Loucy (cell line): ENCODE measurements at regions not wholly inside any gene's neighbourhood (a gene's known extent, or its start where the extent isn't known, plus 50 kb on each side); places are given as distances from the start of the nearest gene placed in this dataset.

Experiments
- EZH2phosphoT487 ChIP-seq: fragments of 200-600 bp; IDR thresholded peaks from 2 replicates; pipeline ENCODE4 v1.6.1; 2018; ENCODE audit warnings: antibody characterized with exemption, mild to moderate bottlenecking, moderate library complexity, borderline replicate concordance
- TF ChIP-seq, protein P1 (sequence below): fragments of 200-600 bp; sonication (generic); conservative IDR thresholded peaks from 2 replicates; pipeline ENCODE4 v1.5.1; 2014; ENCODE audit warnings: mild to moderate bottlenecking, antibody characterized with exemption, low read length

DNA sequence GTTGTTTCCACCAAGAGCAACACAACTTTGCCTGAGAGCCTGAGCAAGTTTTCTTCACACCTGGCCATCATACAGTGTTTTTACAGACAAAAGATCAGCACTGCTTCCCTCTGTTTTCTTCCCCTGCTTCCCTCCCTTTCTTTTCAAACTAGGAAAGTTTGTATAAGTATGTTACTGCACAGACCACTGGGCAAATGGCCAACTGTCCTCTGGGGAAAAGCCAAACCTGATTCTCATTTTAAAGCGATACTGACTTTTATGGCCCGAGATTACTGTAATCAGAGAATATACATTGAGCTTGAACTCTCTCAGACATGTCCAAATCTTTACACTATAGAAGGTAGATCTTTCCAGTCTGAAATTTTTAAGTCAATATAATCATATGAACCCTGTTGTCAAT lies 415.0 kb downstream of the NFIB start:
- no peak for TF ChIP-seq EZH2phosphoT487
- TF ChIP-seq, protein P1, sequence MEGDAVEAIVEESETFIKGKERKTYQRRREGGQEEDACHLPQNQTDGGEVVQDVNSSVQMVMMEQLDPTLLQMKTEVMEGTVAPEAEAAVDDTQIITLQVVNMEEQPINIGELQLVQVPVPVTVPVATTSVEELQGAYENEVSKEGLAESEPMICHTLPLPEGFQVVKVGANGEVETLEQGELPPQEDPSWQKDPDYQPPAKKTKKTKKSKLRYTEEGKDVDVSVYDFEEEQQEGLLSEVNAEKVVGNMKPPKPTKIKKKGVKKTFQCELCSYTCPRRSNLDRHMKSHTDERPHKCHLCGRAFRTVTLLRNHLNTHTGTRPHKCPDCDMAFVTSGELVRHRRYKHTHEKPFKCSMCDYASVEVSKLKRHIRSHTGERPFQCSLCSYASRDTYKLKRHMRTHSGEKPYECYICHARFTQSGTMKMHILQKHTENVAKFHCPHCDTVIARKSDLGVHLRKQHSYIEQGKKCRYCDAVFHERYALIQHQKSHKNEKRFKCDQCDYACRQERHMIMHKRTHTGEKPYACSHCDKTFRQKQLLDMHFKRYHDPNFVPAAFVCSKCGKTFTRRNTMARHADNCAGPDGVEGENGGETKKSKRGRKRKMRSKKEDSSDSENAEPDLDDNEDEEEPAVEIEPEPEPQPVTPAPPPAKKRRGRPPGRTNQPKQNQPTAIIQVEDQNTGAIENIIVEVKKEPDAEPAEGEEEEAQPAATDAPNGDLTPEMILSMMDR: no peak
